ENCODE measurements at regions not wholly inside any gene's neighbourhood (a gene's known extent, or its start where the extent isn't known, plus 50 kb on each side); places are given as distances from the start of the nearest gene placed in this dataset.

GRCh38 chr2:200230716-200231115, 75.8 kb upstream of the SPATS2L start:
- TF ChIP-seq CTCF (IDR thresholded peaks at IDR 0.05; ENCODE audit: low read depth, low read length, poor library complexity, severe bottlenecking) (no peak), EZH2phosphoT487 (IDR thresholded peaks at IDR 0.05; ENCODE audit: borderline replicate concordance, low read length) (no peak)
- Histone ChIP-seq H3K4me1 (ENCODE audit: control insufficient read depth, low read length) (no peaks in the 10 kb centered on the region), H3K4me2 (ENCODE audit: low read length) (no peak overlapping the region), H3K4me3 (ENCODE audit: low read length) (no peak overlapping the region), H3K9me3 (ENCODE audit: control insufficient read depth, insufficient read depth, low read length) (no peaks in the 10 kb centered on the region), H3K27ac (ENCODE audit: low read depth, low read length) (no peak overlapping the region), H3K27me3 (ENCODE audit: control insufficient read depth, low read length) (no peaks in the 10 kb centered on the region), H3F3A (ENCODE audit: control insufficient read depth, insufficient read depth) (no peaks in the 10 kb centered on the region), H4K20me1 (ENCODE audit: control insufficient read depth, insufficient read depth, low read depth, low read length) (no peaks in the 10 kb centered on the region), H3K36me3 (ENCODE audit: control insufficient read depth, low read length) (no peaks in the 10 kb centered on the region), H3K79me2 (ENCODE audit: control insufficient read depth, low read length) (no peaks in the 10 kb centered on the region), H3K9me2 (replicated peaks; ENCODE audit: control insufficient read depth, low read length) (no peaks in the 10 kb centered on the region)

GRCh38 chr2:200235533-200235932, 71.0 kb upstream of the SPATS2L start:
- Histone ChIP-seq H3F3A (ENCODE audit: control insufficient read depth, insufficient read depth) (no peaks in the 10 kb centered on the region), H3K27ac (ENCODE audit: low read depth, low read length) (no peak overlapping the region), H3K4me1 (ENCODE audit: control insufficient read depth, low read length) (no peaks in the 10 kb centered on the region), H3K36me3 (ENCODE audit: control insufficient read depth, low read length) (no peaks in the 10 kb centered on the region), H3K9me3 (ENCODE audit: control insufficient read depth, insufficient read depth, low read length) (no peaks in the 10 kb centered on the region), H3K27me3 (ENCODE audit: control insufficient read depth, low read length) (peaks cover 2% of the 10 kb centered on the region; the same call in 1 of the 2 replicates), H4K20me1 (ENCODE audit: control insufficient read depth, insufficient read depth, low read depth, low read length) (no peaks in the 10 kb centered on the region), H3K79me2 (ENCODE audit: control insufficient read depth, low read length) (no peaks in the 10 kb centered on the region), H3K9me2 (replicated peaks; ENCODE audit: control insufficient read depth, low read length) (no peaks in the 10 kb centered on the region), H3K4me3 (ENCODE audit: low read length) (no peak overlapping the region), H3K4me2 (ENCODE audit: low read length) (no peak overlapping the region)
- TF ChIP-seq CTCF (IDR thresholded peaks at IDR 0.05; ENCODE audit: low read depth, low read length, poor library complexity, severe bottlenecking) (no peak), EZH2phosphoT487 (IDR thresholded peaks at IDR 0.05; ENCODE audit: borderline replicate concordance, low read length) (no peak)

GRCh38 chr2:200239216-200239615, 67.3 kb upstream of the SPATS2L start:
- Histone ChIP-seq H3K4me1 (ENCODE audit: control insufficient read depth, low read length) (no peaks in the 10 kb centered on the region), H3K9me3 (ENCODE audit: control insufficient read depth, insufficient read depth, low read length) (no peaks in the 10 kb centered on the region), H3K36me3 (ENCODE audit: control insufficient read depth, low read length) (no peaks in the 10 kb centered on the region), H4K20me1 (ENCODE audit: control insufficient read depth, insufficient read depth, low read depth, low read length) (no peaks in the 10 kb centered on the region), H3K79me2 (ENCODE audit: control insufficient read depth, low read length) (no peaks in the 10 kb centered on the region), H3K4me2 (ENCODE audit: low read length) (no peak overlapping the region), H3K27ac (ENCODE audit: low read depth, low read length) (no peak overlapping the region), H3K27me3 (ENCODE audit: control insufficient read depth, low read length) (peaks cover 2% of the 10 kb centered on the region; the same call in 1 of the 2 replicates), H3F3A (ENCODE audit: control insufficient read depth, insufficient read depth) (no peaks in the 10 kb centered on the region), H3K4me3 (ENCODE audit: low read length) (no peak overlapping the region), H3K9me2 (replicated peaks; ENCODE audit: control insufficient read depth, low read length) (no peaks in the 10 kb centered on the region)
- TF ChIP-seq CTCF (IDR thresholded peaks at IDR 0.05; ENCODE audit: low read depth, low read length, poor library complexity, severe bottlenecking) = no peak
- no peak for TF ChIP-seq EZH2phosphoT487 (IDR thresholded peaks at IDR 0.05; ENCODE audit: borderline replicate concordance, low read length)

GRCh38 chr2:200242570-200242969, 63.9 kb upstream of the SPATS2L start:
- TF ChIP-seq EZH2phosphoT487 (IDR thresholded peaks at IDR 0.05; ENCODE audit: borderline replicate concordance, low read length) (no peak), CTCF (IDR thresholded peaks at IDR 0.05; ENCODE audit: low read depth, low read length, poor library complexity, severe bottlenecking) (no peak)
- Histone ChIP-seq H3K79me2 (ENCODE audit: control insufficient read depth, low read length) (no peaks in the 10 kb centered on the region), H3K36me3 (ENCODE audit: control insufficient read depth, low read length) (no peaks in the 10 kb centered on the region), H3K27ac (ENCODE audit: low read depth, low read length) (no peak overlapping the region), H3K9me2 (replicated peaks; ENCODE audit: control insufficient read depth, low read length) (no peaks in the 10 kb centered on the region), H3K4me3 (ENCODE audit: low read length) (no peak overlapping the region), H3K4me2 (ENCODE audit: low read length) (no peak overlapping the region), H3K4me1 (ENCODE audit: control insufficient read depth, low read length) (no peaks in the 10 kb centered on the region), H3F3A (ENCODE audit: control insufficient read depth, insufficient read depth) (no peaks in the 10 kb centered on the region), H4K20me1 (ENCODE audit: control insufficient read depth, insufficient read depth, low read depth, low read length) (no peaks in the 10 kb centered on the region), H3K9me3 (ENCODE audit: control insufficient read depth, insufficient read depth, low read length) (no peaks in the 10 kb centered on the region), H3K27me3 (ENCODE audit: control insufficient read depth, low read length) (no peaks in the 10 kb centered on the region)

Data from DOHH2 (cell line).